ENCODE measurements at regions not wholly inside any gene's neighbourhood (a gene's known extent, or its start where the extent isn't known, plus 50 kb on each side); places are given as distances from the start of the nearest gene placed in this dataset.

- 21% methylated on average over 6 of the region's 7 CpGs for WGBS (ENCODE audit: low lambda C conversion rate)
- no peaks in the 10 kb centered on the region for H3K4me1 ChIP-seq (ENCODE audit: insufficient read depth, low read length)
- no peak for FAIRE-seq
- no peaks in the 10 kb centered on the region for H3K79me2 ChIP-seq (ENCODE audit: insufficient read depth, low read length)
- H3K36me3 ChIP-seq (replicated peaks in 1 of 2; ENCODE audit: control insufficient read depth in 1 of 2, insufficient read depth in 2 of 2, low read length in 2 of 2), result no peaks in the 10 kb centered on the region
- no peaks in the 10 kb centered on the region for H4K20me1 ChIP-seq (ENCODE audit: insufficient read depth, low read length)
- H3K27ac ChIP-seq (ENCODE audit: extremely low read length, insufficient read depth, low read length), result no peak overlapping the region
- H3K9ac ChIP-seq (ENCODE audit: insufficient read depth, low read depth, low read length), result no peak overlapping the region
- no peaks in the 10 kb centered on the region for H3K9me3 ChIP-seq (ENCODE audit: low read length)
- no TSS peak for BruUV-seq (replicated peaks)
- TF ChIP-seq SCMH1 (CRISPR knock-in tag; IDR thresholded peaks at IDR 0.05; ENCODE audit: borderline replicate concordance), result no peak
- H3K4me3 ChIP-seq (replicated peaks in 1 of 3; ENCODE audit: insufficient read depth in 1 of 3, low read depth in 2 of 3, low read length in 3 of 3), result no peak overlapping the region
- CTCF ChIA-PET (ENCODE audit: low intra/inter-chr PET ratio, low total read pairs), result no interaction called here
- DNase-seq (ENCODE audit: low spot score), result no peak
- H3K4me2 ChIP-seq (ENCODE audit: low read depth, low read length), result no peak overlapping the region
- no peak for ATAC-seq
- POLR2A ChIA-PET, result no interaction called here
- intact Hi-C loops (cut with micrococcal nuclease; ENCODE audit: unreplicated experiment) (no loop called here), in situ Hi-C loops (cut with HindIII; ENCODE audit: extremely low pct_ligation_motif_present, low pct_unique_long_range_greater_than_20kb) (no loop called here)
- H2AFZ ChIP-seq (ENCODE audit: low read length), result no peak overlapping the region
- H3K27me3 ChIP-seq (ENCODE audit: control insufficient read depth in 1 of 2, insufficient read depth in 2 of 2, low read length in 2 of 2), result no peaks in the 10 kb centered on the region; a peak in 1 of 5 replicates
These were observed 55.5 kb upstream of the BCAT1 start for GRCh38 chr12:25004447-25004846.

GRCh38 chr12:25001311-25001710, 52.4 kb upstream of the BCAT1 start:
- no peak overlapping the region for H3K9ac ChIP-seq (ENCODE audit: insufficient read depth, low read depth, low read length)
- no peaks in the 10 kb centered on the region for H4K20me1 ChIP-seq (ENCODE audit: insufficient read depth, low read length)
- no peak overlapping the region for H2AFZ ChIP-seq (ENCODE audit: low read length)
- WGBS (ENCODE audit: low lambda C conversion rate), result 0% methylated on average over 2 of the region's 2 CpGs
- in situ Hi-C loops (cut with HindIII; ENCODE audit: extremely low pct_ligation_motif_present, low pct_unique_long_range_greater_than_20kb), result no loop called here
- DNase-seq (ENCODE audit: low spot score) (no peak), FAIRE-seq (no peak), ATAC-seq (no peak)
- no peak overlapping the region for H3K4me2 ChIP-seq (ENCODE audit: low read depth, low read length)
- intact Hi-C loops (cut with micrococcal nuclease; ENCODE audit: unreplicated experiment), result no loop called here
- no peaks in the 10 kb centered on the region for H3K36me3 ChIP-seq (replicated peaks in 1 of 2; ENCODE audit: control insufficient read depth in 1 of 2, insufficient read depth in 2 of 2, low read length in 2 of 2)
- H3K79me2 ChIP-seq (ENCODE audit: insufficient read depth, low read length), result no peaks in the 10 kb centered on the region
- POLR2A ChIA-PET, result no interaction called here
- BruUV-seq (replicated peaks), result no TSS peak
- no peak overlapping the region for H3K27ac ChIP-seq (ENCODE audit: extremely low read length, insufficient read depth, low read length)
- CTCF ChIA-PET (ENCODE audit: low intra/inter-chr PET ratio, low total read pairs), result no interaction called here
- no peaks in the 10 kb centered on the region; a peak in 1 of 5 replicates for H3K27me3 ChIP-seq (ENCODE audit: control insufficient read depth in 1 of 2, insufficient read depth in 2 of 2, low read length in 2 of 2)
- H3K4me3 ChIP-seq (replicated peaks in 1 of 3; ENCODE audit: insufficient read depth in 1 of 3, low read depth in 2 of 3, low read length in 3 of 3), result no peak overlapping the region
- no peaks in the 10 kb centered on the region for H3K4me1 ChIP-seq (ENCODE audit: insufficient read depth, low read length)
- H3K9me3 ChIP-seq (ENCODE audit: low read length), result no peaks in the 10 kb centered on the region
- TF ChIP-seq POGZ (CRISPR knock-in tag; IDR thresholded peaks at IDR 0.05) (no peak), ZNF3 (CRISPR knock-in tag; IDR thresholded peaks at IDR 0.05) (no peak), KDM5A (IDR thresholded peaks at IDR 0.05; ENCODE audit: borderline replicate concordance, low read length) (no peak), SOX6 (IDR thresholded peaks at IDR 0.05) (no peak), SOX6 (CRISPR knock-in tag; IDR thresholded peaks at IDR 0.05) (no peak), ZNF790 (CRISPR knock-in tag; IDR thresholded peaks at IDR 0.05; ENCODE audit: borderline replicate concordance) (no peak), ZNF432 (CRISPR knock-in tag; IDR thresholded peaks at IDR 0.05; ENCODE audit: borderline replicate concordance) (no peak), CREM (IDR thresholded peaks at IDR 0.05) (no peak), CREM (CRISPR knock-in tag; IDR thresholded peaks at IDR 0.05) (no peak), ZNF691 (CRISPR knock-in tag; IDR thresholded peaks at IDR 0.05; ENCODE audit: borderline replicate concordance, low read depth) (no peak), KLF9 (CRISPR knock-in tag; IDR thresholded peaks at IDR 0.05; ENCODE audit: low read depth) (no peak), ZC3H4 (CRISPR knock-in tag; IDR thresholded peaks at IDR 0.05; ENCODE audit: borderline replicate concordance) (no peak), STAT6 (CRISPR knock-in tag; IDR thresholded peaks at IDR 0.05; ENCODE audit: borderline replicate concordance) (no peak), MXD4 (CRISPR knock-in tag; IDR thresholded peaks at IDR 0.05) (no peak)
- TF ChIP-seq, protein P1, sequence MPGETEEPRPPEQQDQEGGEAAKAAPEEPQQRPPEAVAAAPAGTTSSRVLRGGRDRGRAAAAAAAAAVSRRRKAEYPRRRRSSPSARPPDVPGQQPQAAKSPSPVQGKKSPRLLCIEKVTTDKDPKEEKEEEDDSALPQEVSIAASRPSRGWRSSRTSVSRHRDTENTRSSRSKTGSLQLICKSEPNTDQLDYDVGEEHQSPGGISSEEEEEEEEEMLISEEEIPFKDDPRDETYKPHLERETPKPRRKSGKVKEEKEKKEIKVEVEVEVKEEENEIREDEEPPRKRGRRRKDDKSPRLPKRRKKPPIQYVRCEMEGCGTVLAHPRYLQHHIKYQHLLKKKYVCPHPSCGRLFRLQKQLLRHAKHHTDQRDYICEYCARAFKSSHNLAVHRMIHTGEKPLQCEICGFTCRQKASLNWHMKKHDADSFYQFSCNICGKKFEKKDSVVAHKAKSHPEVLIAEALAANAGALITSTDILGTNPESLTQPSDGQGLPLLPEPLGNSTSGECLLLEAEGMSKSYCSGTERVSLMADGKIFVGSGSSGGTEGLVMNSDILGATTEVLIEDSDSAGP (CRISPR knock-in tag; IDR thresholded peaks at IDR 0.05; ENCODE audit: borderline replicate concordance), result no peak

All from HepG2 (cell line).